ENCODE measurements at regions not wholly inside any gene's neighbourhood (a gene's known extent, or its start where the extent isn't known, plus 50 kb on each side); places are given as distances from the start of the nearest gene placed in this dataset.
"Not testable (repeated sequence)": the region's sequence is repeated elsewhere in the genome, so short reads cannot be mapped to it uniquely, and the experiment has no call there.

- POLR2A ChIA-PET: no interaction called here
These were observed 209.8 kb downstream of the CRLF2 start for GRCh38 chrX:1002611-1003010.

GRCh38 chrX:997631-998137 lies 214.8 kb downstream of the CRLF2 start:
- ATAC-seq (ENCODE audit: low read depth) (no peak), DNase-seq (no peak)
- ChIA-PET CTCF (no interaction called here), POLR2A (no interaction called here)
- no peak overlapping the region for H3K27ac Mint-ChIP-seq
- intact Hi-C loops (cut with micrococcal nuclease): no loop called here
- TF ChIP-seq CTCF (IDR thresholded peaks at IDR 0.05): no peak
- H3K4me3 Mint-ChIP-seq: no peak overlapping the region
- H3K9me3 Mint-ChIP-seq: peaks cover 9% of the 10 kb centered on the region
- H3K4me1 Mint-ChIP-seq: no peaks in the 10 kb centered on the region
- no peaks in the 10 kb centered on the region for H3K36me3 Mint-ChIP-seq (ENCODE audit: low read depth)
- no peaks in the 10 kb centered on the region for H3K27me3 Mint-ChIP-seq

More at GRCh38 chrX:1002611-1003010, 209.8 kb downstream of the CRLF2 start:
- H3K27ac Mint-ChIP-seq: no peak overlapping the region
- DNase-seq (no peak), ATAC-seq (ENCODE audit: low read depth) (no peak)
- no peaks in the 10 kb centered on the region for H3K4me1 Mint-ChIP-seq
- no peak overlapping the region for H3K4me3 Mint-ChIP-seq
- no peaks in the 10 kb centered on the region for H3K9me3 Mint-ChIP-seq
- no peaks in the 10 kb centered on the region for H3K36me3 Mint-ChIP-seq (ENCODE audit: low read depth)
- intact Hi-C loops (cut with micrococcal nuclease): no loop called here
- CTCF ChIA-PET: no interaction called here
- no peaks in the 10 kb centered on the region for H3K27me3 Mint-ChIP-seq
- TF ChIP-seq CTCF (IDR thresholded peaks at IDR 0.05): no peak

- POLR2A ChIA-PET: no interaction called here
- no peak for DNase-seq
- Mint-ChIP-seq H3K4me3 (no peak overlapping the region), H3K9me3 (peaks cover 19% of the 10 kb centered on the region), H3K27me3 (no peaks in the 10 kb centered on the region), H3K36me3 (ENCODE audit: low read depth) (no peaks in the 10 kb centered on the region), H3K27ac (no peak overlapping the region), H3K4me1 (no peaks in the 10 kb centered on the region)
- CTCF ChIA-PET: no interaction called here
- intact Hi-C loops (cut with micrococcal nuclease): no loop called here
- no peak for TF ChIP-seq CTCF (IDR thresholded peaks at IDR 0.05)
- no peak for ATAC-seq (ENCODE audit: low read depth)
These were observed 217.7 kb downstream of the CRLF2 start for GRCh38 chrX:994780-995179.

- Mint-ChIP-seq H3K36me3 (ENCODE audit: low read depth) (no peaks in the 10 kb centered on the region), H3K9me3 (peaks cover 19% of the 10 kb centered on the region), H3K4me1 (no peaks in the 10 kb centered on the region), H3K4me3 (peak overlapping the region; percentile 52), H3K27ac (peak overlapping the region; percentile 32), H3K27me3 (no peaks in the 10 kb centered on the region)
- no peak for DNase-seq
- CTCF ChIA-PET: no interaction called here
- POLR2A ChIA-PET: no interaction called here
- peak; percentile 94 for ATAC-seq (ENCODE audit: low read depth)
- TF ChIP-seq CTCF (IDR thresholded peaks at IDR 0.05): no peak
- intact Hi-C loops (cut with micrococcal nuclease): no loop called here
These were observed 222.4 kb downstream of the CRLF2 start for GRCh38 chrX:989959-990510.

GRCh38 chrX:988530-988929 lies 223.9 kb downstream of the CRLF2 start:
- H3K36me3 Mint-ChIP-seq (ENCODE audit: low read depth); POLR2A ChIA-PET; intact Hi-C loops (cut with micrococcal nuclease); H3K4me3 Mint-ChIP-seq; H3K27ac Mint-ChIP-seq; CTCF ChIA-PET; ATAC-seq (ENCODE audit: low read depth); DNase-seq; H3K27me3 Mint-ChIP-seq; H3K4me1 Mint-ChIP-seq: not testable (repeated sequence)
- peaks cover 16% of the 10 kb centered on the region for H3K9me3 Mint-ChIP-seq
